HG03095 (cell line): ENCODE measurements at regions not wholly inside any gene's neighbourhood (a gene's known extent, or its start where the extent isn't known, plus 50 kb on each side); places are given as distances from the start of the nearest gene placed in this dataset.
A peak's percentile ranks its signal among the peaks of the same experiment; 100 is the strongest.

Source experiments
- ATAC-seq: cut with Tn5 transposase; IDR thresholded peaks from one replicate; pipeline ENCODE4 v1.9.1; 2021; ENCODE audit warnings: moderate library complexity; ENCODE audit not compliant: unreplicated experiment

DNA sequence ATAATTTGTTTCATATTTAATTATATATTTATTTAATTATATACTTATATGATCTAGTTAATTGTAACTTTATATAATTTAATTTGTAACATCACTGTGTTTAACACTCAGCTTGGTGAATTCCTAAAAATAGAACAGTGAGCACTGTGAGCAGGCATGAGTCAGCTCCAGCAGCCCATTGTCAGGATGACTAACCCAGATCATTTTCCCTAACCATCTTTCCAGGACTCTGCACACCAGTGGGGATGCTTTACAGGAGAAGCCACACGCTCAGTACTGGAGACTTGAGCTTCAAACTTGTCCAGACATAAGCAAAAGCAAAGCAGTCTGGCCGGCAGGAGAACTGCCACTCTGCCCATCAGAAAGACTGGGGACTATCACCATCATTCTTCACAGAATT is 446.2 kb upstream of the TRPC7 start:
- no peak for ATAC-seq

DNA sequence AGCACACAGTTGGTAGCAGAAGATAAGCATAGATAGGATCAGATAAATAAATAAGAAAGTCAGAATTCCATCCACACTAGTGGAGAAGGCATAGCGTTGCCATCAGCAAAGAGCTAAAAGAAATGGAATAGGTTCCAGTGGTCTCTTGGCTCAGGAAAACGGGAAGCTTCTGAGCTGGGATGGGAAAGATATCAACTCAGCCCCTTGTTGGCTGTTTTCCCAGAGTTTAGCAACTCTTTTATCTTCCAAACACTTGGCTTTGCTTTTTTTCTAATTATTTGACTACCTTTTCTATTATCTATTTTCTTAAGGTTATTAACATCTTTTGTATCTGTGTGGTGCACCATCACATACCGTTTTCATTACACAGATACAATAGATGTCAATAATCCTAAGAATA is 445.7 kb upstream of the TRPC7 start:
- no peak for ATAC-seq

DNA sequence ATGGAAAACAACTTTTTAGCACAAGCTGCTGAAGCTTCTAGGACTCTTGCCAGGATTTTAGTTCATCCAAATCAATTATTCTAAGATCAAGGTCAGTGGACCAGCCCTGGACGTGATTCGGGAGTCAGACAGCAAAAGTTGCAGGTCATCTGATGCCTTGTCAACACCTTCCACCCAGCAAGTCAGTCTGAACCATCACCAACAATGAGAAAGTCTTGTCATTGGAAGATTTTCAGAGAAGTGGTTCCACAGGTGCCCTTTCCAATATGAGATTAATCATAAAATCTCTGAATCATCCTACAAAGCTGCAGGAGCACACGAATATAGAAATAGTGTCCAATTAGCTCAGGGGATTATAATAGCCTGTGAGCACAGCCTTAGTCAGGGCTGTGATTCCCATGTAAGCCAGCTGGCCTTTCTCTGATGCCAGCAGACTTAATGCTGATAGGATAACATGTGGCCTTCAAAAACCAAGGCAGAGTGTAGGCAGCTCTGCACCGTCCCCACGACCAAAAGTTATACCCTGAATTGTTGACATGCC is 445.0 kb upstream of the TRPC7 start:
- ATAC-seq: no peak

DNA sequence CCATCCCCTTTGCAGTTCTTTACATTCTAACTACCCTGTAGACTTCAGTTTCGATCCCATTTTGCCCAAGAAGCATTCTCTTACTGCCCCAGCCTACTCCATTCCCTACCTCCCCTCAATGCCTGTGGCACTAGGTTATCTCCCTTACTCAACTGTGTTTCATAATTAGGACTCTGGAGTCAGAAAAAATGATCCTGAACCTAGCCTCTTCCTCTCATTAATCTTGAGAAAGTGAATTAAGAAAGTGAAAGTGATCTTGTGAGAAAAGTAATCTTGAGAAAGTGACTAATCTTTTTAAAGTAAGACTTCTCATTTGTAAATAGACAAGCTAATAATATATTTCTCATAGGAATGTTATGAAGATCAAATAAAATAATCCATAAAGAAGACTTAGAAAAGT is 444.0 kb upstream of the TRPC7 start:
- no peak for ATAC-seq

DNA sequence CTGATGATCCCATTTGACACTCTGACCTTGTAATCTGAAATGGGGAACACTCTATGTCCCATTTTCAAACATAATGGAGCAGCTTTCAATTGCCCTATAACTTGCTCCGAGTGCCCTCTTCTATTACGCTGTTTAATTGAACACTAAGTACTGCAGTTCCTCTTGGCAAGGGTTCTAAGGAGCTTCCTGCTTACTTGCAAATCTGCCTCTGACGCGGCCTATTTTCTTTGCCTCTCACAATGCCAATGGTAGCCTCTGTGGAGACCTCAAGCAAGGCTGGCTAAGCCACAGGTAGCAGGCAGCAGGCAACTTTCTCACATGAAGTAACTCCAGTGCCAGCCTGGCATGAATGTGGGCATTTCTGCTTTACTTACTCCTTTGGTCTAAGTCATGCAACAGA is 443.4 kb upstream of the TRPC7 start:
- no peak for ATAC-seq

DNA sequence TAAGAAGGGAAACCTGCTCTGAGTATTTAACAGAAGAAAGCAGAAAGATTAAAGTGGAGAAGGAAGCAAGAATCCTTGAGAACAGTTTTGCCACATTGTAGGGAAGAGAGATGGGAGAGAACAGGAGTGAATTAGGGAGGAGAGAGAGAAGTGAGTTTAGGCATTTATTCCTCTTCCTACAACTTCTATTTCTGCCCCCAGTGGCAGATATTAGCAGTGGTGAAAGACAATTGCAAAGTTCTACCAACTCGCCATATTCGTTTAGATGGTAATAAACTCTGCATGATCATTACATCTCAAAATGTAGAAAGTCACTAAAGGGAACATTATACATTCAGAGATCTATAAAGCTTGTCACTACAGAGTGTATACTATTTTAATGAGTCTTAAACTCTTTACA is 440.1 kb upstream of the TRPC7 start:
- no peak for ATAC-seq

DNA sequence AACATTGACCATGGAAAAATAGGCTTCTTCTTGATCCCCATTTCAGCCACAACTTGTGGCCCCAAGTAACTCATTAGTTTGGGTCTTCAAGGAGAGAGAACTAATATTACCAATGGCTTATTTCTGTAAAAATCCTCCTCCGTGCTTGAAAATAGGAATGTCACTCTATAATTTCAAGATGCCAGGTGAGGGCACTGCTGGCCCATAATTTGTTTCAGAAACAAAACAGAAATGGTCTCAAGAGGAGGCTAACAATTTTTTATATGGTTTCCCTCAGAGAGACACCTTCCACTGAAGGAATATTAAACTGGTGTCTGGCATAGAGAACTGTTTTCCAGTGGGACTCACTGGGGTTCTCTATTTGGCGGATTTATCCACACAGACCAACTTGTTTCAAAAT is 437.0 kb upstream of the TRPC7 start:
- ATAC-seq: no peak

DNA sequence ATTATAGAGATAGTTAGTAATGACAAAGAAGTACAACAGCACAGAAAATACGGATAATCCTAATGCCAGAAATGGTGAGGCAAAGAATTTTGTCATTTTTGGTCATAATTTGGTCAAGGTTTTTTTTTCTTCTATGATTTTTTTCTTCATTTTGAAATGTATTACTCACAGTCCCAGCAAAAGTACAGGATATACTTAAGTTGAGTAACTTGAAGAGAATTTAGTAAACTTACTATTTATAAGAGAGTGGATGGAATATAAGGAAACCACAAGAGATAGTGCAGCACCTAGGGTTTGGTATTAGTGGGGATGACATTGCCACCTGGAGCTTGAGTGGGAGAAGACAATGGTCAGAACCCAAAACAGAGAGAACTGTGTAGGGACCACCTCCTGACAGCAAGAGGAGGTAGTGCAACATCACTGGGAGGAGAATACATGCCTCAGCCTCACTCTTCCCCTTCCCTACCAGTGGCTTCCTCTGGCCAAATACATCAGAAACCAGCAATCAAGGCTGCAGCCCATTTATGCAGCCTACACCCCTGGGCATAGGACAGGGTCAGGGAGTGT is 434.5 kb upstream of the TRPC7 start:
- no peak for ATAC-seq

DNA sequence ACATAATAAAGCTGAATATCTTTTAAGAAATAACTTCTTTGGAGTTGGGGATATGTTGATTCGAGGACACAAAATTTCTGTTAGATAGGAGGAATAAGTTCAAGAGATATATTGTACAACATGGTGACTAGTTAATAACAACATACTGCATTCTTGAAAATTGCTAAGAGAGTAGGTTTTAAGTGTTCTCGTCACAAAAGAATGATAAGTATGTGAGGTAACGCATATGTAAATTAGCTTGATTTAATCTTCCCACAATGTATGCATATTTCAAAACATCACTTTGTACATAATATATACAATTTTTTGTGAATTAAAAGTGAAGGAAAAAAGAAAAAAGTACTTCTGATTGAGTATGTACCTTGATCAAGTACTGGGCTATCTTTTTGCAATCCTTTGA is 428.0 kb upstream of the TRPC7 start:
- ATAC-seq: no peak

DNA sequence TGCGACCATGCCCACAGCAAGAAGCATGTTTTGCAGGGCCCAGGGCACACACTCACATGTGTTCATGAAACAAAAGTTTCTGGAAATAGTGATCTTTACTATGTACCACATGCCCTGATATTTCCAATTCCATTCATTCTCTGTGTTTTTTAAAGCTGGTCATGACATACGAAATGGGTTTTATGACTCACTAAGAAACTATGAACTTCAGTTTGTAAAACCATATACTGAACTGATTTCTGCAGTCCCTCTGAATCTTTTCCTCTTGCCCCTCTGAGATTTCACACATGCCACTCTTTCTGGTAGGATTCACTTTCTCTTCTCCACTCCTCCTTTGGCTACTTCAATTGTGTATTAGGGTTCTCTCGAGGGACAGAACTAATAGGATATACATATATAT is 416.1 kb upstream of the TRPC7 start:
- no peak for ATAC-seq

DNA sequence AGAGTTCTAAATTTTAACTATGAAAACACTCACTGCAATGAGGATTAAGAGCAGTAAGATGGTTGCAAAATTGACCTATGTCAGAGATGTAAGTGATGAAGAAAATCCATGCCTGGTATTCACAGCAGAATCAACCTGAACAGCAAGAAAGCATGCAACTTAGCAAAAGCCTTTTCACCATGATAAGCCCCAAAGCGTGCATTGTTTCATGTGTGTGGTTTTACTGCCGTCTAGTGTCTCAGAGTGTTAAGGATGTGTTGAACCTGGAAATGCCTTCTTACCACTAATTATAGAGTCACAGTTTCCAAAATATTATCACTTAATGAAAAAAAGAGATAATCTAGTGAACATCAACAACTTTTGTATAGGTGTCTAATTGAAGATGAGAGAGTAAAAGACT is 415.2 kb upstream of the TRPC7 start:
- no peak for ATAC-seq

DNA sequence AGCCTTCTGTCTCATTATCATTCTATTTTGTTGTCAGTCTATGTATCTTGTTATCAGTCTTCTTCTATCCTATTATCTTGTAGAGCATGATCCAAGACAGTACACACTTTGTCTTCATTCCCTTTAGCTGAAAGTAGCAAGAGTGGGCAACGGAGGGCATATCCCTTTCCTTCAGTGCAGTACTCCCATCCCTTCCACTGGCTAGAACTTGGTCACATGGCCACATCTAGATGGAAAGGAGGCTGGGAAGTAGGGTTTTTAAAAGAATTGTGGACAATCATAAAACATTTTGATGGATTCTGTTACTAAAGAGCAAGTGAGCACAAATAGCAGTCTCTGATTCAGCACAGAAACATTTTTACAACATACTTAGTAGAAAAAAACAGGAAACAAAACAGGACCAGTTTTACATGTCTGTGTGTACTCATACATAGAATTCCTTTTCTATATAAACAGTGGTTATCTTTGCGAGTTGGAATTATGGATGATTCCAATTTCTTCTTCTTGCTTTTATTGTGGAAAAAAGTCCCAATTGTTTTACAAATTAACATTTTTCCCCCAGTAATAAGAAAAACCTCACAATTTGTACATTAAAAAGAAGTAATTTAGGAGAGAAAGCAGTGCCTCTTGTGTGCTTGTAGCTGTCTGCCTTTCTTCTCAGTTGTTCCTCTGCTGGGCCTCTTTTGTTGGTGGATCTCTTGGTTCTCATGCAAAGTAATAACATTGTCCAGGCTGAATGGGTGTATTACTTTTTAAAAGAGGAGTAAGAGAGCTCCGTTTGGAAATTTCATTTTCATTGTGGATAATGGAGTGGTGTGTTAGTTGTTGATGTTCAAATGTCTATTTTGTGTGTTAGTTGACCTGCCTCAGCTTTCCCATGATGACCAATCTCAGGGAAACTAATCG is 410.9 kb upstream of the TRPC7 start:
- no peak for ATAC-seq

DNA sequence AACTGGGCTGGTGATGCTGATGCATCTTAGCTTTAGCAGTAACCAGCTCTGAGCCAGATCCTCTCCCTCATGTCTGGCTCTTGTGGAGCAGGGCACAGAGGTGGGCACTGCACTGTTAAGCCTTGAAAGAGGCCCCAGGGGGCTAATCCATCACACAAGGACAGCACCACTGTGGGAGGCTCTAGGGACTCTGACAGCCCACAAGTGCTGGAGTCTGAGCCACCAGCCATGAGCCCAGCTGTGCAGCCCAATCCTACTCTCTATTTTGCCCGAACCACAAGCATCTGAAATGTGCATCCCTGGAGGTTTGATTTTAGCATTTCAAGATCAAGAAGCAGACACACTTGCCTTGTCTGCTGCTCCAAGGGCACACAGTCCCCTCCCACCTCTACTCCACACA is 407.1 kb upstream of the TRPC7 start:
- no peak for ATAC-seq

DNA sequence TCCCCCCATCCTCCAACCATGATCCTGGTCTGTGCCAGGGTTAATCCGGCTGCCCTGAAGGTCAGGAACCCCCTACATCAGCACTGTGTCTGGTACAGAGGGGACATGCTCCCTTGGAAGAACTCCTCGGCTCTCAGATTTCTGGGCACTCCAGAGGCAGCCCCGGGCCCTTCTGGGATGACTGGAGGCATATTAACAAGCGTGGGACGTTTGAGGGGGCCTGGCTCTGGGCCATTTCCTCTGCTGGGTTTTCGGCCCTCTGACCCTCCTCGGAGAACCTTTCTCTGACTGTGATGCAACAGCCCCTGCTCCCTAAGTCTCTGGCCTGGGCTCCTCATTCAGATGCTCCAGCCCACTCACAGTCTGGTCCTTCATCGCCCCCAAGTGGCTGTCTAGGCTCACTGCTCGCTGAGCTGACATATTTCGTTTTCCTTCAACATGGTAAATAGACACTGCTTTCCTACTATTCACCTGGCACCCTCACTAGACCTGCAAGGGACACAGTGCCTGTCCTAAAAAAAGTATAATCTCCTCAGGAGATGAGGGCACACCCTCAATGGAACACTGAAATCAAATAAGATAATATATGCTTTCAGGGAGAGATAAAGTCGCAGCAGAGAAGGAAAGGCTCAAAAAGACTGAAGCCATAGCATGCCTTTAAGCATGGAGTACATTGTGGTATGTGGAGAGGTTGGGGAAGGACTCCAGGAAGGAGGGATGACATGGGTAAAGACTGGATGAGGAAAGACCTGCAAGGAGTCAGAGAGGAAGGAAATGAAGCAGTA is 404.7 kb upstream of the TRPC7 start:
- ATAC-seq: peak; percentile 68

DNA sequence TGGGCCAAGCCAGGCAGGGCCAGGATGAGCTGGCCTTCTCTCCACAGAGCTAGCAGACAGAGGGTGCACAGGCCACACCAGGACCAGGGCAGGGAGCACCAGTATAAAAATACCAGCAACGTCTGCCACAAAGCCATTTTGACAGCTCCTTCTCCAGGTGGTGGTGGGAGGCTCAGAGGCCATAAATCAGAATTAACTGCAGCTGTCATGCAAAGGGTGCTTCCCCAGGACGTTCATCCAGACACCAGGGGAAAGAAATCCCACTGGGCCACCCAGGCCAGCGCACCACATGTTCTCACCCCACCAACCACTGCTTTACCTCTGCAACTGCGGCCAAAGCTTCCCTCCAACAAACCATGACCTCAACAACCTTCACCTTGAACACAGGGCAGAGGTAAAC is 403.7 kb upstream of the TRPC7 start:
- ATAC-seq: no peak

DNA sequence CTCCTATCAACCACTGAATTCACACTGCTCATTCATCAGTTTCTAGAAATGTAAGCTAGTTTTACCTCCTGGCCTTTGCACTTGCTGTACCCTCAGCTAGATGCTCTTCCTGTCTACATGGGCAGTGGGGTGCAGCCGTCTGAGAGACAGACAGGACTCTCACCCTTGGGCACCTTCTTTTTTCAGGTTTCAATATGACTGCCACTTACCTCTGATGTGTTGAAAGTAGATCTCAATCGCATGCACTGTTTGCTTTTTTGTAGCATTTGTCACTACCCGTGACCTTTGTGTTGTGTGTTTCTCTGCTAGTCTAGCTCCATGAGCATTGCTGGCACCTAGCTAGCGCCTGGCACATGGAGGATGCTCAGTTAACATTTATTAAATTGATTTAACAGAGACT is 403.1 kb upstream of the TRPC7 start:
- no peak for ATAC-seq

DNA sequence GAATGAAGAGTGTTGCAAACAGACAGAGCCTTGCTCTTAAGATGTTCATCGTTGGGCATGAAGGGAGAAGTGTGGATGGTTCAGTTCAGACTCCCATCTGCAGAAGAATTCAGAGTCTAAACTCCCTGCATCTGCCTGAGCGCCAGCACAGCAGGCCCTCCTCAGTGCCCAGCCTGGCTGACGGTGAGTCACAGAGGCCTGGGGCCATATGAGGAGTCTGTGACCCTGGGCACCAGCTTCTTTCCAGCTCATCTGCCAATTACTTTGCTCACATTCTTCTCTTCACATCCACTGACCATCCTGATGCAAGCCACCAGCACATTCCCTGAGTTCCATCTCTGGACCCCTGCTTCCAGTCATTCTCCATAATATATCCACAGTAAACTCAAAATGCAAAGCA is 401.1 kb upstream of the TRPC7 start:
- ATAC-seq: no peak

DNA sequence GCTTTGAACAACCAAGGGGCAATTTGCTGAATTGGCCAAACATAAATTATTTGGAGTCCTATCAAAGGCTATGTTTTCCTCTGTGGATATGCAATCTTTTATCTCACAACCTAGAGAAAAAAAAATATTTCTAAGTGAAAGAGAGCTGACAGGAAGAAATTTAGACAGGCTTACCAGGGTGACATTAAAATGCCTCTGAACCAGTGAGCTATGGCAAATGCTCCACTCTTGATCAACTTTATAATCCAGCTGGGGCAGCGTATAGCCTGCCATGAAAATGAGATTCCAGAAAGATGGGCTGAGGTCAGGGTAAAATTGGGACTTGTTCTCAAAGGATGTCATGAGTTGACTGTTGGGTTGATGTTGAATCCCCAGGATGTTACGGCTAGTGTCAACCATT is 399.3 kb upstream of the TRPC7 start:
- ATAC-seq: no peak

DNA sequence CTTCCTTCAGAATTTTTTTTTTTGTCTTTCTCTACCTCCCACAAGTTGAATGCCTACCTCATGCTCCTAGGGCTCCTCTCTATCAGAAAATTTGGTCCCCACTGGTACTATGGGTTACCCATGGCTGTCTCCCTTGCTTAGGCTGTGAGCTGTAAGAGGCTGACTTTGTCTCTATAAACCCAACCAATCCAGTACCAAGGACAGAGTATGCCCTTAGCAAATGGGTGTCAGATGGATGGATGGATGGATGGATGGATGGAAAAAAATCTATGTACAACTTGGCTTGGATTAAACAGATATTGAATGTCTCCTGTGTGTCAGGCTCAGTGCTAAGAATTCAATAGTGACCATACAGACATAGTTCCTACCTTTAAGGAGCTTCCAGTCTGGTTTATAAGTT is 398.2 kb upstream of the TRPC7 start:
- no peak for ATAC-seq

DNA sequence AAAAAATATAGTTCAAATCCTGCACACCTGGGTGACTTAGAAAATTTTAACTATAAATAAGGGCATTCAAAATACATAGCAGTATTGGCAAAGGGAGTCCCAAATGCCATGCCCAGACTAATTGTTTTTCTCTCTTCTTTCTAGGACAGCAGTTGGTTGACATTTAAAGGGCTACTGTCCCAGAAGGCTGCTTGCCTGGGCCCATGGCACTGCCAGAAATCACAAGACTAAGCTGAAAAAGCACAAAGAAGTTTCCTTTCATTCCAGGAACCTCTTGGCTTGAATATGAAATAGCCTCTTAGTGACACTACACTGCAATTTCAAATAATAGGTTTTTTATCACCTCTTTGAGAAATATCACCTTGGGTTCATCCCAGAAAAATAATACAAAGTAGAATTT is 388.9 kb upstream of the TRPC7 start:
- no peak for ATAC-seq

DNA sequence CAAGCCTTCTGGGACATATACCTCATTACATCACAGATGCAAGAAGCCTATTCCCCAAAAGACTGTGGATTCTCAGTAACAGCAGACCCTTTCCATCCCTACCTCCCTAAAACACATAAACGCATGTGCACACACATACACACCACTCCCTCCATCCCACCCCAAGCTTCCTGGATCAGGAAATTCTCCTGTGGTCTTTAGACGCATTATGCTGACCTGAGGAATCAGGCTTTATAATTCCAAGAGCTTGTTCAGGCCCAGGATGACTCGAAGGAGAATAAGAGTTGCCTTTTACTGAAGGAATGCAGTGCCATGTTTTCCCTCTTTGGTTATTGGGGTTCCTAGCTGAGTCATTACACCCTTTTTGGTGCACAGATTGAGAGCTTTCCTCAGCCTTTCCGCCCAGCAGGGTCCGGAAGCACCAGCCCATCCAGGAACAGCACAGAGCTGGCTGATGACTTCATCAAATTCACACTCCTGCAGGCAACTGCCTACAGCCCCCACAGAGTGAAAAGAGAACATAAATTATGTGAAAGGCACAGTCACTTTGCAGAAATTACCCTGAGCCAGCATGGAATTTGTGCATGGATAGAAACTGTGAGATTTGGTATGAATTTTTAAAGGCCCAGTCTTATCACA is 385.0 kb upstream of the TRPC7 start:
- ATAC-seq: no peak
